ENCODE measurements at regions not wholly inside any gene's neighbourhood (a gene's known extent, or its start where the extent isn't known, plus 50 kb on each side); places are given as distances from the start of the nearest gene placed in this dataset.
"Not testable (repeated sequence)": the region's sequence is repeated elsewhere in the genome, so short reads cannot be mapped to it uniquely, and the experiment has no call there.

- Histone ChIP-seq H3K4me3 (replicated peaks; ENCODE audit: insufficient read depth, low read length) (no peak overlapping the region), H3K27me3 (ENCODE audit: insufficient read depth, poor library complexity, severe bottlenecking) (no peaks in the 10 kb centered on the region), H3K27ac (replicated peaks) (no peak overlapping the region)
- TF ChIP-seq CTCF (IDR thresholded peaks at IDR 0.05; ENCODE audit: insufficient read depth, low read length) (no peak), SPI1 (IDR thresholded peaks at IDR 0.05; ENCODE audit: borderline replicate concordance, low read depth) (no peak), REST (IDR thresholded peaks at IDR 0.05; ENCODE audit: insufficient replicate concordance, low read depth) (no peak), GABPA (IDR thresholded peaks at IDR 0.05; ENCODE audit: low read depth) (no peak)
- DNase-seq (ENCODE audit: low read depth in 1 of 2, low spot score in 1 of 2): no peak
Observed at GRCh38 chr2:225233234-225233633, 166.3 kb upstream of the NYAP2 start.

GRCh38 chr2:225231900-225232299 is 167.6 kb upstream of the NYAP2 start:
- H3K27me3 ChIP-seq (ENCODE audit: insufficient read depth, poor library complexity, severe bottlenecking): no peaks in the 10 kb centered on the region
- H3K27ac ChIP-seq (replicated peaks): no peak overlapping the region
- TF ChIP-seq GABPA (IDR thresholded peaks at IDR 0.05; ENCODE audit: low read depth): no peak
- no peak for TF ChIP-seq CTCF (IDR thresholded peaks at IDR 0.05; ENCODE audit: insufficient read depth, low read length)
- no peak for TF ChIP-seq SPI1 (IDR thresholded peaks at IDR 0.05; ENCODE audit: borderline replicate concordance, low read depth)
- TF ChIP-seq POLR2AphosphoS5 (IDR thresholded peaks at IDR 0.05; ENCODE audit: low read depth): no peak
- TF ChIP-seq REST (IDR thresholded peaks at IDR 0.05; ENCODE audit: insufficient replicate concordance, low read depth): no peak
- no peak overlapping the region for H3K4me3 ChIP-seq (replicated peaks; ENCODE audit: insufficient read depth, low read length)
- no peak for DNase-seq (ENCODE audit: low read depth in 1 of 2, low spot score in 1 of 2)

GRCh38 chr2:225229346-225229745 is 170.2 kb upstream of the NYAP2 start:
- H3K4me3 ChIP-seq (replicated peaks; ENCODE audit: insufficient read depth, low read length); DNase-seq (ENCODE audit: low read depth in 1 of 2, low spot score in 1 of 2); H3K27me3 ChIP-seq (ENCODE audit: insufficient read depth, poor library complexity, severe bottlenecking); H3K27ac ChIP-seq (replicated peaks): not testable (repeated sequence)

- no peak for TF ChIP-seq SPI1 (IDR thresholded peaks at IDR 0.05; ENCODE audit: borderline replicate concordance, low read depth)
- TF ChIP-seq CTCF (IDR thresholded peaks at IDR 0.05; ENCODE audit: insufficient read depth, low read length): no peak
- no peak for TF ChIP-seq REST (IDR thresholded peaks at IDR 0.05; ENCODE audit: insufficient replicate concordance, low read depth)
- no peak for TF ChIP-seq GABPA (IDR thresholded peaks at IDR 0.05; ENCODE audit: low read depth)
- TF ChIP-seq POLR2AphosphoS5 (IDR thresholded peaks at IDR 0.05; ENCODE audit: low read depth): no peak
- no peak overlapping the region for H3K27ac ChIP-seq (replicated peaks)
- no peaks in the 10 kb centered on the region for H3K27me3 ChIP-seq (ENCODE audit: insufficient read depth, poor library complexity, severe bottlenecking)
- no peak overlapping the region for H3K4me3 ChIP-seq (replicated peaks; ENCODE audit: insufficient read depth, low read length)
- no peak for DNase-seq (ENCODE audit: low read depth in 1 of 2, low spot score in 1 of 2)
Observed at GRCh38 chr2:225226441-225226840, 173.1 kb upstream of the NYAP2 start.
